NB4 (cell line): ENCODE measurements at regions not wholly inside any gene's neighbourhood (a gene's known extent, or its start where the extent isn't known, plus 50 kb on each side); places are given as distances from the start of the nearest gene placed in this dataset.

Source experiments
- CTCF ChIP-seq: IDR thresholded peaks from one replicate; pipeline ENCODE4 v1.5.1; 2012; ENCODE audit warnings: low read depth, low read length
- MAX ChIP-seq: IDR thresholded peaks from 2 replicates; pipeline ENCODE4 v1.6.1; 2011; ENCODE audit warnings: low read depth, low read length
- MYC ChIP-seq: IDR thresholded peaks from 2 replicates; pipeline ENCODE4 v1.6.1; 2011; ENCODE audit warnings: low read depth, low read length
- POLR2A ChIP-seq: IDR thresholded peaks from 2 replicates; pipeline ENCODE4 v1.6.1; 2011; ENCODE audit warnings: mild to moderate bottlenecking; ENCODE audit not compliant: insufficient read length; ENCODE audit errors: extremely low read depth

GRCh38 chr10:129294944-129295343 lies 172.1 kb upstream of the MGMT start:
- TF ChIP-seq CTCF: no peak
- TF ChIP-seq MAX: no peak
- no peak for TF ChIP-seq POLR2A
- TF ChIP-seq MYC: no peak
